ENCODE measurements at regions not wholly inside any gene's neighbourhood (a gene's known extent, or its start where the extent isn't known, plus 50 kb on each side); places are given as distances from the start of the nearest gene placed in this dataset.
"Not testable (repeated sequence)": the region's sequence is repeated elsewhere in the genome, so short reads cannot be mapped to it uniquely, and the experiment has no call there.

DNA sequence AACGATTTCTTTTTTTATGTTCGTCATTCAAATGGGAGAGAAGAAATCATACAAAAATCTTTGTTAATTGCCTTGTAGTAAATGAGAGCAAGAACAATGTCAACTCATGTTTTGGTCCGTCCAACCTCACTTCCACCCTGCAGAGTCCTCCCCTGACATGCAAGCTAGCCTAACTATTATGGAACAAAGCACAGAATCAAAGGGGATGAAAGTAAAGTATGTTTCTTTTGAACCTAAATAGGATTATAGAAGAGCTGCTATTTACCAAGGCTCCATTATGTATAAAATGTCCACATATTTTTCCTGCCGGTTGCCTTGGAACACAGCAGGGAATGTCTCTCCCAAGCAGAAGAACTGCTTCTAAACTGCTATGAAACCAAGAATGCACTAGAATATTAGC lies 161.1 kb downstream of the MRPS30 start:
- Mint-ChIP-seq H3K4me1 (no peaks in the 10 kb centered on the region), H3K4me3 (no peak overlapping the region), H3K36me3 (ENCODE audit: low read depth) (no peaks in the 10 kb centered on the region), H3K27me3 (ENCODE audit: low read depth) (no peaks in the 10 kb centered on the region), H3K9me3 (no peaks in the 10 kb centered on the region), H3K27ac (no peak overlapping the region)
- no peak for TF ChIP-seq CTCF (IDR thresholded peaks at IDR 0.05; ENCODE audit: unreplicated experiment in 3 of 3)

DNA sequence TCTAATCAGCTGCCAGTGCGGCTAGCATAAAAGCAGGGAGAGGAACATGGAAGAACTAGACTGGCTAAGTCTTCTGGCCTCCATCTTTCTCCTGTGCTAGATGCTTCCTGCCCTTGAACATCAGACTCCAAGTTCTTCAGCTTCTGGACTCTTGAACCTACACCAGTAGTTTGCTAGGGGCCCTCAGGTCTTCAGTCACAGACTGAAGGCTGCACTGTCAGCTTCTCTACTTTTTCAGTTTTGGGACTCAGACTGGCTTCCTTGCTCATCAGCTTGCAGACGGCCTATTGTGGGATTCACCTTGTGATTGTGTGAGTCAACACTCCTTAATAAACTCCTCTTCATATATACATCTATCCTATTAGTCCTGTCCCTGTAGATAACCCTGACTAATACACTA lies 162.2 kb downstream of the MRPS30 start:
- not testable (repeated sequence) for H3K27ac Mint-ChIP-seq; H3K4me3 Mint-ChIP-seq; H3K36me3 Mint-ChIP-seq (ENCODE audit: low read depth); H3K4me1 Mint-ChIP-seq; H3K9me3 Mint-ChIP-seq; H3K27me3 Mint-ChIP-seq (ENCODE audit: low read depth)

- no peaks in the 10 kb centered on the region for H3K4me1 Mint-ChIP-seq
- no peak overlapping the region for H3K27ac Mint-ChIP-seq
- peaks cover 5% of the 10 kb centered on the region for H3K9me3 Mint-ChIP-seq
- no peak for TF ChIP-seq CTCF (IDR thresholded peaks at IDR 0.05; ENCODE audit: unreplicated experiment in 3 of 3)
- H3K27me3 Mint-ChIP-seq (ENCODE audit: low read depth): no peaks in the 10 kb centered on the region
- no peaks in the 10 kb centered on the region for H3K36me3 Mint-ChIP-seq (ENCODE audit: low read depth)
- H3K4me3 Mint-ChIP-seq: no peak overlapping the region
Measured at GRCh38 chr5:44974813-44975212, 166.1 kb downstream of the MRPS30 start.

- no peaks in the 10 kb centered on the region for H3K36me3 Mint-ChIP-seq (ENCODE audit: low read depth)
- no peaks in the 10 kb centered on the region for H3K27me3 Mint-ChIP-seq (ENCODE audit: low read depth)
- no peak for TF ChIP-seq CTCF (IDR thresholded peaks at IDR 0.05; ENCODE audit: unreplicated experiment in 3 of 3)
- H3K4me1 Mint-ChIP-seq: no peaks in the 10 kb centered on the region
- peaks cover 36% of the 10 kb centered on the region for H3K9me3 Mint-ChIP-seq
- no peak overlapping the region for H3K27ac Mint-ChIP-seq
- H3K4me3 Mint-ChIP-seq: no peak overlapping the region
Measured at GRCh38 chr5:44981708-44982107, 173.0 kb downstream of the MRPS30 start.

DNA sequence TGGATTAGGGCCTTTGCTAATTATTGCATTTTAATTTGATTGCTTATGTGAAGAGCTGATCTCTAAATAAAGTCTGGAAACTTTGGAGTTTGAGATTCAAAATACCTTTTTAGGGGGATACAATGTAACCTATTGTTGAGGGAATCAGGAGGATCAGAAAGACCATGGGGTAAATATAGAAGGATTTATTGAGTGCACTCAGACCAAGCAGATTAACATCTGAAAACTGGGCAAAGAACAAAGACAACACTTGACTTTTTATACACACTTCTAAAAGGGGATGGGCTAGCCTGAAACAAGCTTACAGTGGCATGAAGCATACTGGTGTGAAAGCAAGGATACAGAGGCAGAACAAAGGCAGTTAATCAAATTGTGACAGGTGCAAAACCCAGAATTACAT lies 174.3 kb downstream of the MRPS30 start:
- no peaks in the 10 kb centered on the region for H3K27me3 Mint-ChIP-seq (ENCODE audit: low read depth)
- H3K4me1 Mint-ChIP-seq: no peaks in the 10 kb centered on the region
- peaks cover 40% of the 10 kb centered on the region for H3K9me3 Mint-ChIP-seq
- TF ChIP-seq CTCF (IDR thresholded peaks at IDR 0.05; ENCODE audit: unreplicated experiment in 3 of 3): no peak
- no peaks in the 10 kb centered on the region for H3K36me3 Mint-ChIP-seq (ENCODE audit: low read depth)
- H3K27ac Mint-ChIP-seq: no peak overlapping the region
- no peak overlapping the region for H3K4me3 Mint-ChIP-seq

DNA sequence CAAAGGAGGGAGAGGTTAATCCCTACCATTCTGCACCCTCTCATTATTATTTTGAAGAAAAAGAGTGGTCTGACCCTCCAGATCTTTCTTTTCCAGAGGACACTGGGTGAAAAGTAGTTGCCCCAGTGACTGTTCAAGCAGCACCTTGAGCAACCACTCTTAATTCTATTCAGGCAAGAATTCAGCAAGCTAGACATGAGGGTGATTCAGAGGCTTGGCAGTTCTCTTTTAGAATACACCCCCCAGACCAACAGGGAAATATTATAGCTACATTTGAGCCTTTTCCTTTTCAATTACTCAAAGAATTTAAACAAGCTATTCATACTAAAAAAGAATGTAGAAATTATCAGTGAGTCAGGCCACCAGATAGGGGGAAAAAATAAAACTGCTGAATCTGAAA lies 178.3 kb downstream of the MRPS30 start:
- no peak overlapping the region for H3K4me3 Mint-ChIP-seq
- H3K27me3 Mint-ChIP-seq (ENCODE audit: low read depth): no peaks in the 10 kb centered on the region
- TF ChIP-seq CTCF (IDR thresholded peaks at IDR 0.05; ENCODE audit: unreplicated experiment in 3 of 3): no peak
- H3K9me3 Mint-ChIP-seq: peaks cover 51% of the 10 kb centered on the region
- H3K36me3 Mint-ChIP-seq (ENCODE audit: low read depth): no peaks in the 10 kb centered on the region
- H3K27ac Mint-ChIP-seq: no peak overlapping the region
- no peaks in the 10 kb centered on the region for H3K4me1 Mint-ChIP-seq

- peaks cover 31% of the 10 kb centered on the region for H3K9me3 Mint-ChIP-seq
Measured at GRCh38 chr5:44991693-44992092, 182.9 kb downstream of the MRPS30 start.

More at GRCh38 chr5:44991693-44992092, 182.9 kb downstream of the MRPS30 start:
- Mint-ChIP-seq H3K4me1 (no peaks in the 10 kb centered on the region), H3K36me3 (ENCODE audit: low read depth) (no peaks in the 10 kb centered on the region), H3K4me3 (no peak overlapping the region), H3K27me3 (ENCODE audit: low read depth) (no peaks in the 10 kb centered on the region), H3K27ac (no peak overlapping the region)
- no peak for TF ChIP-seq CTCF (IDR thresholded peaks at IDR 0.05; ENCODE audit: unreplicated experiment in 3 of 3)

All from nephron (organoid).